GM19324 (cell line): ENCODE measurements at regions not wholly inside any gene's neighbourhood (a gene's known extent, or its start where the extent isn't known, plus 50 kb on each side); places are given as distances from the start of the nearest gene placed in this dataset.

ENCODE experiments used
- ATAC-seq: cut with Tn5 transposase; IDR thresholded peaks from one replicate; pipeline ENCODE4 v1.9.1; 2021; ENCODE audit warnings: mild to moderate bottlenecking, moderate library complexity; ENCODE audit not compliant: unreplicated experiment, low FRiP score

DNA sequence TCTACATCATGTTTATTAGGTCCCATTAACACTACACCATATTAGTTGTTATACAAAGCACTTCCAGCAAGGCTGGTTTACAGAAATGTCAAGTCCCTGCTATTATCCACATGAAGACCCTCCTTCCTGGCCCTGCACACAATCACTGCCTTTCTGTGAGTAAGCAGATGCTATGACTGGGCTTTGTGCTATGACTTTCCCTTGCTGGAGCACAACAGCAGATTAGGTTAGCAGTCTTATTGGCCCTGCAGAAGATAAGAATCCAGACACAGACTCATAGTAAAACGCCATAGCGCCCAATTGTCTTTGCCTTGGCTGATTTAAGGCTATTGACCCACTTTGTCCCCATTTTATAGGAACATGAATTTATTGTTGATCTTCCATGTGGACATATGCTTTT lies 228.9 kb upstream of the ACTBL2 start:
- ATAC-seq, result no peak

DNA sequence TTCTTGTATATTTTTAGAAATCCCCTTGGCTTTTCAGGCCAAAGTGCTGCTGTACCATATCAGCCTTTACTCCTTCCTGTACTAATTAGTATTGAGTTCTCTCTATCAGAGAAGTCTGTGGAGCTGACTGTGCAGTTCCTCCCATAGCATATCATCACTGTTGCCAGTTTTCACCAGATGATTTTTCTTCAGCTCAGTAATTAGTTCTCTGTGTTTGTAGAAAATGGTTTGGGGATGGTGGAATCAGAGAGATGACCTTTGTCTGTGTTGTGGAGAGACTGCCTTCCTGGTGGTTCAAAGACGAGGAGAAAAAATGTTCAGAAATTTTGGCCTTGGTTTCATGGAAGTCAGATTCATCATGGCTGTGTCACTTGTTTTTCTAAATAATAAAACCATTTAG lies 227.5 kb upstream of the ACTBL2 start:
- ATAC-seq, result no peak

DNA sequence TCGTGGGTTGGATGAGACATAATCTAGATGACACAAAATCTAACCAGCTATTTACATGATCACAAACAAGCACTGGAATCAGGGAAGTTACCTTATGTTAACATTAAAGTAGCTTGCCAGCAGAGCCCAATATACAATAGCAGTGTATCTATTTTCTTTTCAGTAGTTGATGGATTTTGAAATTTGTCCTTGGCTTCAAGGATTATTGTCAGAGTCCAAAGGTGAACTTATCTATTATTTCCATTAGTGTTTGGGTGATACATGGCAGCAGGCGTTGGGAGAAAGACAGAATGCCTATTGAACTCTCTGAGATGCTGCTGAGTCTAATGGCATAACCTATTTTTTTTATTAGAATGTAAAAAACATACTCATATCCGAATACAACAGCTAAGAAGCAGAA lies 223.2 kb upstream of the ACTBL2 start:
- no peak for ATAC-seq

DNA sequence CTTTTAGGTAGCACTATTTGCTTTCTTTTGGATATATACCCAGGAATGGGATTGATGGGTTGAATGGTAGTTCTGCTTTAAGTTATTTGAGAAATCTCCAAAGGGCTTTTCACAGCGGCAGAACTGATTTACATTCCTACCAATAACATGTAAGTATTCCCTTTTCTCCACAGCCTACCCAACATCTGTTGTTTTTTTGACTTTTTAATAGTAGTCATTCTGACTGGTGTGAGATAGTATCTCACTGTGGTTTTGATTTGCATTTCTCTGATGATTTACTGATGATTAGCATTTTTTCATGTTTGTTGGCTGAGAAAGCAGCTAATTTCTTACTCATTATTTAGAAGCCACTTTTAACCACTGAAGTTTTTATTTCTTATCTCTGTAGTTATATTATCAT lies 221.1 kb upstream of the ACTBL2 start:
- ATAC-seq, result no peak

DNA sequence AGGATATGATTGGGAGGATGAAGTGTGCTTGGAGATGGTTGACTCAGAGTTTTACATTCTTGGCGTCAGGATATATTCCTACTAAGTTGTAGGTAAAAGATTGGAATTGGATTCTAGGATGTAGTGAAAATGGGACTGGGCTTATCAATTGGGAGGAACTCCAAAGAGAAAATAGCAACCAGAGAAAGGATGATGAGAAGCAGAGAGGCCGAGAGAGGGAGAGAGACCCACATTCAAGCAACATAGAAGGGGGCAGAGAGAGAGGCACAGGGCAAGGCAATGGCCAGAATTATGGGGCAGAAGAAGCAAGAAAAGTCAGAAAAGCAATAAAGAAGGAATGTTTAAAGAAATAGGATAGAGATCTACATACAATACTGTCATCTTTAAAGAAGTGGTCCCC lies 217.9 kb upstream of the ACTBL2 start:
- ATAC-seq, result no peak

DNA sequence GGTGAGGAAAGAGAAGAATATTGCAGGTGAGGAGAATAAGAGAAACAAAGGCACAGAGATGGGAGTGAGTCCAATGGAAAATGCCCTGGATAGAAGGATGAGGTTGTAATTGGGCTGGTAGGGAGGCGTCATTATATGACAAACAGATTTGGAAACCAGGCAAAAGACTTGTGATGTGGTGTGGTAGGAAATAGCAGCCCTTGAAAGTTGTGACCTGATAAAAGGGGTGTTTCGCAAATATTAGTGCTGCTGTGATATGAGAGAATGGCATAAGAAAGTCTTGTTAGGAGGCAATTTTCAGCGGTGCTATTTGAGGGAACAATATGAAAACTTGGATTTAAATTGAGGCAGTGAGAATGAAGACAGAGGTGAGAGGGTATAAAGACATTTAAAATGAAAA lies 217.5 kb upstream of the ACTBL2 start:
- ATAC-seq, result no peak

DNA sequence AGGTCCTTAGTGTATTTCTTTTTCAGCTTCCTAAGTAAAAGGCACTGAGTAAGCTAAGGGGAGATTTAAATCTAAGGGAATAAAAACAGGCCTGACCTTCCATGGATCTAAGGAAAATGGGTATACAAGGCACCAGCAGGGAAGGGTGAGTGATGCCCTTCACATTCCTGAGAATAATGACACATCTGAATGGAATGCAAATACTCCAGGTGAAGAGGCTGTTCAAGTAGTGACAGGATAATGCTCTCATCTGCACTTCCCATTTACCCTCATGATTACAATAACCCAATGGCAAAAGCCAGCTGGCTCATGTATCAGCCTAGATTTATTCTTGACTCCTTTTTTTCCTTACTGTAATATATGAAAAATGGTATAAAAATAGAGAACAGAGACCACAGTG lies 216.2 kb upstream of the ACTBL2 start:
- ATAC-seq, result no peak

DNA sequence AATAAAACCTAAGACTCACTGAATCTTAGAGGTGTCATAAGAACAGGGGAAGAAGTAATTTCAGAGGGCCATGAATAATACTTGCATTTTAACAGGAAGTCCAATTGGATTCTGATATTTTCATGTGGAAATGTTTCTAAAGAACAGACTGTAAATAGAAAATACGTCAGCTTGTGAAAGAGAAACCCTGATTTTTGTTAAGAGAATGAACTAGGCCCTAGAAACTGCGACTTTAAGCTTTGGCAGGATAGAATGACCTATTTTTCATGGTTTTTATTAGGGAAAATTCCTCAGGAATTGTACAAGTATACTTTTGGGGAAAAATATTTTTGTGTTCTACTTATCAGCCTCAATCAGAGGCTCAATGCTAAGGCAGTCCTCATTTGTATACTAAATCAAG lies 215.5 kb upstream of the ACTBL2 start:
- no peak for ATAC-seq

DNA sequence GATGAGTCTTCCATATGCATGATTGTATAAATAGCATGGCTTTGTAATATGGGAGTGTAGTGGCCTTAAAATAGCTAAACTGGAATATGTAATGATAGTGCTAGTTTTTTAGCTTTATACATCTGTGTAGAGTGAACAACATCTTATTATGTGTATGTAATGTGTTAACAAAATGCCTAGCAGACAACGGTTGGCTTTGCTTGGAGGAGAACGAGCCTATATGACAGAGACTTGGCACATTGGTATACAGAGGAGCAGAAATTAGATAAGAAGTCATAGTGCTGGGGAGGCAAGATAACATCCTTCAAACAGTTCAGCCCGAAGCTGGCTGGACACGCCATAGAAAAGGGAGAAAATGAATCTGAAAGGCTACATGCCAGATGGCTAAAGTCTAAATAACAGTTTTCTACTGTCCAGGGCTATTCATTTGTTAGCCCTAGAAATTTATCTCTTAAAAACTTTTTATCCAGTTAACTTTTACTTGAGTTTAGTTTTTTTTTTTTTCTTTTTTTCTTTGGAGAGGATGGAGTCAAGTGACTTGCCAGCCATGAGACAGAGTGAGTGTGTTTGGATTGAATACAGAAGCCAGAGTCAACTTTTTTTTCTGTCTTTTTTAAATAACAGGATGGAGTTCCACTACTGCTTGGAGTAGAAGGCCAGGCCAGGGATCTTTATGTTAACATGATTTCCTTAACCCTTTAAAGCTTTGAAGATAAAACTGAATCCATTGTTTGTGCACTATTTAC lies 214.4 kb upstream of the ACTBL2 start:
- no peak for ATAC-seq

DNA sequence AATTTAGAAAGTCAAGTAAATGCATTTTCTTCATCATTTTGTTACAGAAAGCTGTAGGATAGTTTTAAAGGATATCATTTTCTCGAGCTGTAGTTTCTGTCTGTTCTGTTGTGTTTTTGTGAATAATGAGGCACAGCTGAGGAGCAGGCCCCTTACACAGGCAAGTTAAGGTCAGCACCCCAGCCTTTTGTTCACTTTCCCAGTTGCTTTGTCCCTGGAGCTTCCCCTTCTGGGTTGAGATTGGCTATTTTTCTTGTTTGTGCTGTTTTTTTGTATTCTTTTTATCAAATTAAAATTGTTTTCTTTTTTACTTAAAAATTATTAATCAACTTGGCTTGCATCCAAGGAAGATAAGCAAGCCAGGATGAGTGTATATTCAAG lies 213.8 kb upstream of the ACTBL2 start:
- ATAC-seq, result no peak

DNA sequence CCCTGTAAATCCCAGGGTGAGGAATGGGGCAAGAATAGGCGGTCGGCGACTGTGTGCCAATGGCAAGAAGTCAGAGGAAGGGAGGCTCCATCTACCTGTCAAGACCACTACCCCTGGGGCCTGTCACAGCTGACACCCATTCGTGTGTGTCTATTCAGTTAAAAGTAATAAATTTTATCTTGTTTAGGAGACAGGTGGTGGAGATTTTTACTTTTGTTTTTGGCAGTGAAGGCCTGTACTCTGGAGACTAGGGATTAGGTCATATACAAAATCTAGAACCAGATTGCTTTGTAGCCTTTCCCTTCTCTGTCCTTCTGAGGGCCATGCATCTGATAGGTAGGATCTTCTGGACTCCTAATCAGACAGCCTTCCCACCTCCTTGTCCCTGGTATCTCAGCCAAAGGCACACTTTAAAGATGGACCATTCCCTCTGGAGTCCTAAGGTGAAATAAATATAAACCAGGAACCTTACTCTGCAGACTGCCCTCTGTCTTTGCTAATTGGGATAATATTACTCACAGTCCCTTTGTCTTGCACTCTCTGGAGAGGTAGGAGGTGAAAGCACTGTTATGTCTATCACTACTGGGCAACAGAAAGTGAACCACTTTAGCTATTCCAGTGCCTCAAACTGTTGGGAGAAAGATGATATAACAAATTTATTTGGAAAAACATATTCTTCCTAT lies 213.2 kb upstream of the ACTBL2 start:
- ATAC-seq, result no peak

DNA sequence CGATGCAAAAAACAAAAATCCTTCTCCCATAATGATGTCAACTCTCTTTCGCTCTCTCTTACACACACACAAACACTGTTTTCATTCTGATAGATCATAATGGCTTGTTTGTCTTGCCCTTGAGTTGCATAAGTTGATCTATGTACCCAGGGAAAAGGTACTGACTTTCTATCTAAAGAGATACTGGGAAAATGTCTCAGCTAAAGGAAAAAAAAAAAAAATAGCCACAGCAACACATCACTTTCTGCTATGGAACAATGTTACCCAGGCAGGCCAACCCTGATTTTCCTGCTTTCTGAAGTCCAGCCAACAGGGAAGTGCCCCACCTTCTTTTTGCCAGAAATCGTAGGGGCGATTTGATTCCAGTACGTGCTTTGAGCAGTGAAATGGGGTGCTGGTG lies 212.6 kb upstream of the ACTBL2 start:
- no peak for ATAC-seq

DNA sequence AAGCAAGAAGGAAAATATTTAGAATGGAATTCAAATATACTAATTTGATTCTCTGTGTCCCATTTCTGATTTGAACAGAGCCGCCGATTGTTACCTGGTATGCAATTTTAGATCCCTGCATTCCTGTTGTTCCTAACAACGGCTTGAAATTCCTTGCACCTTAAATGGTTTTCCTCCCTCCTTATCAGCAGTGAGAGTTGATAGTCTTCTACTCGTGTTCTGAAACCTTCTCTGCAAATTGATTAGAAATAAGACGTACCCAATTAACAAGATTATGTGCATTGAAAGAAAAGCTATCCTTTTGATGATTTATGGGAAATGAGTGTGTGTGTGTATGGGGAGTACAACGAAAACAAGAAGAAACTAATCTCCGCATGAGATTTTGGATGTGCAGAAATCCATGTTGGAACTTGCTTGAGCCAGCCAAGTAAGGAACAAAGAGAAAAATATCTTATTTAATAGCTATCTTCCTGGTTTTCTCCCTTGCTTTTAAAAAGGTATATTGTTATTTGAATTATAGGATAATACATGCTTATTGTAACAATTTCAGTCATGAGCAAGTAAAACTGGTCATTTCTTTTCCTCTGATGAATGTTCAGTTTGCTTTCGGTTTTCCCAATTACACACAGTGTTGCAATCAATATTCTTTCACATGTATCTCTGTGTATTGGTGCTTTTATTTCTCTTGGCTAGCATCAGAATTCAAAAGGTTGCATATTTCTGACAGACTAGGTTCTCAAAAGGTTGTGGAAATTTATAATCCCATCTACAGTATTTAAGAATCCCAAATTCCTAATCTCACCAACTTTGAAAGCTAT lies 211.1 kb upstream of the ACTBL2 start:
- ATAC-seq, result no peak

DNA sequence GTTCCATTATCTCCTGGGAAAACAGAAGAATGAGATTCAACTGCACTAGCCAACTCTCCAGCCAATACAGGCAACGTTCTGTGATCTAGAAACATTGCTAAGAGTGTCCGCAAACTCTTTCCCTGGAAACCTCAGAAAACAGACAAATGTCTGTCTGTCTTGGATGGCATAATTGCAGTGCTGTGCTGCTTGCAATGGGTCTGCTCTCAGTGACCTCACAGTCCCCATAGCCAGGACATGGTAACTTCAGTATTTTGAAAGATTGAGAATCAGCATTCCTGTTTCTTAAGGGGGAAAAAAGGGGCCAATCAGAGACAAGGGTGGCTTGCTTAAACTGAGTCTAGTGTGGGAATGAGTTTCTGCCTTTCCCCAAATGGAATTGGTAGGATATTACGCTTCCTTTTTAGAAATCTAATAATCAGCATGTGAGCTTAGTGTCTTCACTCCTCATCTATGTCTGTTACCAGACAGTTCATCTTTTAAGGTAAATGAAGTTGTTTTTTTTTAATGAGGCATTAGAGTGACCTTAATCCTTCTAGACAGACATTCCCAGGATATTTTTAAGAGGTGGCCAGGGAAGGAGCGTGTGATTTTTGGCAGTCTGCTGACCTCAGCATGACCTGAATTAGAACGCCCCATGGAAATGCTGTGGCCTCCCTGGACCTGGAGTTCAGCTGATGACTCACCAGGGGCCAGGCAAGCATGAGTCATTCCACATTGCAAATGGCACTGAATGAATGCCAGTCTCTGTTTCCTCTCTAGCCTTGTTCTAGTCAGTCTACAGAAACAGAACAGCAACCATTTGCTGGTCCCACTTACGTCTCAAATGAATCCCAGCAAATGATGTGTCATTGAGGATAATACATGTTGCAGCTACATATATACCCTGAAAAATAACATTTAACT lies 210.2 kb upstream of the ACTBL2 start:
- ATAC-seq, result no peak

DNA sequence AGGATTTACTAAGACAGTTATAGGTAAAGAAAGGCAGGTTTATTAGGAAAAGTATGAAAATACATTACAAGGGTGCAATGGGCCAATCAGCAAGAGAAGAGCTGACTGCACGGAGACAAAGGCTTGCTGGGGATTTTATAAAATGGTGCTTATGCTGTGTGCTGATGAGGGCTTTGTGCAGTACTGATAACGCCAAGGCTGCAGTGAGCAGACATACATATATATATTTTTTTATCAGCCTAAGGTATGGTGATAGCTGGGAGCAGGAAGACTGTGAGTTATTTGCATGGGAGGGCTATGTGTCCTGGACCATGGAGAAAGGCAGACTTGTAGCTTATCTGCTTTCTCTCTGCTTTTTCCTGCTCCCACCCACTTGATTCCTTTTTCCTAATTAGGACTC lies 208.1 kb upstream of the ACTBL2 start:
- ATAC-seq, result no peak

DNA sequence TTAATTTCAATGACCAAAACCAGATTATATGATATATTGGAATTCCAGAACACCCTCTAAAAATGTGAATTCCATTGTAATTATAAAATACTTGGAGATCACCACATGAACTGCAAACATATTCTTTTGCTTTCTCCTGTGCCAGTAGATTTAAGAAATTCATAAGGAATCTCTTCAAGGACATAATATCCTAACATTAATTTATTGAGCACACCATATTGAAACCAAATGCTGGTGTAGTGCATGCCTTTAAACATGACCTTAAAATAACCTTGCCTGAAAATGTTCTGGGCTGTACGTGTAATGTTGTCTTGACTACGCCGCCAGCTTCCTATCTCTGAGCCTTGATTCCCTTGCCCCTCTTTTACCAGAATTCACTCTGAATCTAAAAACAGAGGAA lies 205.0 kb upstream of the ACTBL2 start:
- ATAC-seq, result no peak

DNA sequence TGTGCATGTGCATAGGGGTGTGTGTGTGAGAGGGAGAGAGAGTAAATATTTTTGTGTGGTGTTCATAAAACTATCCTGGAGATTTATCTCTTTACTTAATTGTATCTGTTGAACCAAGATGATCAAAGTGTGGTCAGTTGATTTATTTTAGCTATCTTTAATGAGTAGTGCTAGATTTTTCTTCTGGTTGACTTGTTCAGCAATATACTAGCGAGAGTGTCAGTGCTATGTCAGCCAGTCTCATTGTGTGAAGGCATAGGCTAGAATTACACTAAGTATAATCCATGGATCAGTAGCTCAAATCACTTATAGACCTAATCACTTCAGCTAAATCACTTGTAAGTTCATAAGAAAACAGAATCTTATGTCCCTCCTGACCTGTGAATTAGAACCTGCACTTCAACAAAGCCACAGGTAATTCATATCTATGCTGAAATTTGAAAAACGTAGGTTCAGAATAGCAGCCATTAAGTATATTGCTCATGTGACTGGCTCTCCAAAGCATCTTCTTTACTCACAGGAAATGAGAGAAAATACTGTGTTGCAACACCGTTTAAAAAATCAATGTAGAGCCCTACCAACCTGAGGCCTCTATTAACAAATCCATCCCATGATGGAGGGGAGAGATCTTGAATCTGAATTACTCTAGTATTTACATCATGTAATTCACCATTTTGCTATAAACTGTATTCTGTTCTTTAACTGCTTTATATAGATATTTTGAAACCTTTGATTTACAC lies 203.1 kb upstream of the ACTBL2 start:
- no peak for ATAC-seq

DNA sequence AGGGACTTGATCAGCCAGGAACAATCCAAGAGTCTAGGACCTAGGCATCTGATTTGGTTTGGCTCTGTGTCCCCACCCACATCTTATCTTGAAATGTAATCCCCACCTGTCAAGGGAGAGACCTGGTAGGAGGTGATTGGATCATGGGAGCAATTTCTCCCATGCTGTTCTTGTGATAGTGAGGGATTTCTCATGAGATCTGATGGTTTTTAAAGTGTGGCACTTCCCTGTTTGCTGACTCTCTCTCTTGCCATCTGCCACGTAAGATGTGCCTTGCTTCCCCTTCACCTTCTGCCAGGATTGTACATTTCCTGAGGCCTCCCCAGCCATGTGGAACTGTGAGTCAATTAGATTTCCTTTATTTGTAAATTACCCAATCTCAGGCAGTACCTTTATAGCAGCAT lies 201.7 kb upstream of the ACTBL2 start:
- no peak for ATAC-seq

DNA sequence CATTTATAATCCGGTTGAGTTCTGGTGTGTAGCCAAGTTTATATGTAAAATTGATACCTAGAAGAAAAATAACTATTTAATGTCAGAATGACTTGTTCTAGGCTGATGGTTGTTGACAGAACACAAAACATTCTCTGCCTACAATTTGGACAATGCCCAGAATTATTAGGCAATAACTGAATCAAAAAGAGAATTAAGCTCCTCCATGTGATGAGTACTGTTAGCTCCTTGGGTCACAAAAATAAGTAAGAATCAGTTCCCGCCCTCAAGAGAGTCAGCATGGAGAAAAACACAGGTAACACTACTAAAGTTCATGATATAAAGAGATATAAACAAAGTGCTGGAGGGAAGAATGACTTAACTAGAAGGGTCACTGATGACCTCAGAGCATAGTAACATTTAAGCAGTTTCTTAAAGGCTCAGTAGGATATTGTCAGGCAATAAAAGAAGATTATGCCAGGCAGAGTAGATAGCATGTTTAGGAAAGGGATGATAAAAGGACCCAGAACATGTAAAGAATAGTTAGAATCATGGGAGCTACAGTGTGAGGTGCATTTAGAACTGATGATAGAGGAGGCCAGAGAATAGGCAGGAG lies 200.5 kb upstream of the ACTBL2 start:
- no peak for ATAC-seq

DNA sequence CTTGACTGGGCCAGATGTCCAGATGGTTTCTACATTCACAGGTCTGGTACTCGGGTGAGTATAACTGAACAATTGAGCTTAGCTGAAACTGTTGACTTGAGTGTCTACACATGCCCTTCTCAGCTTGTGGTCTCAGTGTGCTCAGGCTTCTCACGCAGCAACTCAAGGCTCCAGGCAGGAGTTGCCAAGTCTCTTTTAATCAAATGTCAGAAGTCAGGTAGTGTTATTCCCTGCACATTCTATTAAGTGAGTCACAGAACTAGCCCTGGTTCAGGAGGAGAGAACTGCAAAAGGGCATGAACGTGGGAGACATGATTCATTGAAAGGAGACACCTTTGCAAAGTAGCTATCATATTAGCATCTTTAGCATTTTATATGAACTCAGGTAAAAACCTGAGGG lies 199.3 kb upstream of the ACTBL2 start:
- no peak for ATAC-seq
